ENCODE measurements at regions not wholly inside any gene's neighbourhood (a gene's known extent, or its start where the extent isn't known, plus 50 kb on each side); places are given as distances from the start of the nearest gene placed in this dataset.

GRCh38 chr14:83873669-83874068 lies 1656.3 kb upstream of the FLRT2 start:
- no peaks in the 10 kb centered on the region for H3K79me2 ChIP-seq (replicated peaks; ENCODE audit: insufficient read depth, low read length)
- TF ChIP-seq POLR2AphosphoS5 (IDR thresholded peaks at IDR 0.05) (no peak), REST (IDR thresholded peaks at IDR 0.05; ENCODE audit: borderline replicate concordance) (no peak), TAF1 (IDR thresholded peaks at IDR 0.05; ENCODE audit: low read depth) (no peak), SMC3 (conservative IDR thresholded peaks at IDR 0.05; ENCODE audit: poor library complexity) (no peak), MXI1 (conservative IDR thresholded peaks at IDR 0.05; ENCODE audit: poor library complexity, severe bottlenecking) (no peak), CTCF (IDR thresholded peaks at IDR 0.05; ENCODE audit: poor library complexity, severe bottlenecking) (no peak), EZH2 (IDR thresholded peaks at IDR 0.05; ENCODE audit: borderline replicate concordance, insufficient read depth, low read length, poor library complexity, severe bottlenecking) (no peak), RAD21 (conservative IDR thresholded peaks at IDR 0.05) (no peak), EP300 (conservative IDR thresholded peaks at IDR 0.05; ENCODE audit: poor library complexity, severe bottlenecking) (no peak)
- H3K9me2 ChIP-seq (ENCODE audit: insufficient read depth, low read length), result no peaks in the 10 kb centered on the region
- no peaks in the 10 kb centered on the region for H3K36me3 ChIP-seq (ENCODE audit: insufficient read depth, low read length)
- no peaks in the 10 kb centered on the region for H3K27me3 ChIP-seq (ENCODE audit: insufficient read depth, low read depth, low read length)
- no peaks in the 10 kb centered on the region for H4K20me1 ChIP-seq (ENCODE audit: insufficient read depth)
- H3K4me2 ChIP-seq (ENCODE audit: low read length), result no peak overlapping the region
- no peak overlapping the region for H3K9ac ChIP-seq (ENCODE audit: low read length)
- no peaks in the 10 kb centered on the region for H3F3A ChIP-seq (ENCODE audit: insufficient read depth, low read length, poor library complexity, severe bottlenecking)
- H2AFZ ChIP-seq (ENCODE audit: low read depth, low read length), result no peak overlapping the region
- H3K9me3 ChIP-seq (ENCODE audit: low read length), result no peaks in the 10 kb centered on the region
- no peak overlapping the region for H3K4me3 ChIP-seq (ENCODE audit: low read length)
- H3K27ac ChIP-seq (ENCODE audit: low read length), result no peak overlapping the region

GRCh38 chr14:83874662-83875061 lies 1655.3 kb upstream of the FLRT2 start:
- H3K9ac ChIP-seq (ENCODE audit: low read length), result no peak overlapping the region
- no peak overlapping the region for H3K27ac ChIP-seq (ENCODE audit: low read length)
- H3K9me2 ChIP-seq (ENCODE audit: insufficient read depth, low read length), result no peaks in the 10 kb centered on the region
- no peaks in the 10 kb centered on the region for H3K79me2 ChIP-seq (replicated peaks; ENCODE audit: insufficient read depth, low read length)
- H3F3A ChIP-seq (ENCODE audit: insufficient read depth, low read length, poor library complexity, severe bottlenecking), result no peaks in the 10 kb centered on the region
- H3K27me3 ChIP-seq (ENCODE audit: insufficient read depth, low read depth, low read length), result no peaks in the 10 kb centered on the region
- H4K20me1 ChIP-seq (ENCODE audit: insufficient read depth), result no peaks in the 10 kb centered on the region
- no peak overlapping the region for H3K4me2 ChIP-seq (ENCODE audit: low read length)
- H3K9me3 ChIP-seq (ENCODE audit: low read length), result no peaks in the 10 kb centered on the region
- no peak overlapping the region for H2AFZ ChIP-seq (ENCODE audit: low read depth, low read length)
- H3K36me3 ChIP-seq (ENCODE audit: insufficient read depth, low read length), result no peaks in the 10 kb centered on the region
- H3K4me3 ChIP-seq (ENCODE audit: low read length), result no peak overlapping the region
- TF ChIP-seq RAD21 (conservative IDR thresholded peaks at IDR 0.05) (no peak), EZH2 (IDR thresholded peaks at IDR 0.05; ENCODE audit: borderline replicate concordance, insufficient read depth, low read length, poor library complexity, severe bottlenecking) (no peak), SMC3 (conservative IDR thresholded peaks at IDR 0.05; ENCODE audit: poor library complexity) (no peak), POLR2AphosphoS5 (IDR thresholded peaks at IDR 0.05) (no peak), MXI1 (conservative IDR thresholded peaks at IDR 0.05; ENCODE audit: poor library complexity, severe bottlenecking) (no peak), TAF1 (IDR thresholded peaks at IDR 0.05; ENCODE audit: low read depth) (no peak), CTCF (IDR thresholded peaks at IDR 0.05; ENCODE audit: poor library complexity, severe bottlenecking) (no peak), EP300 (conservative IDR thresholded peaks at IDR 0.05; ENCODE audit: poor library complexity, severe bottlenecking) (no peak), REST (IDR thresholded peaks at IDR 0.05; ENCODE audit: borderline replicate concordance) (no peak)
